ENCODE measurements at regions not wholly inside any gene's neighbourhood (a gene's known extent, or its start where the extent isn't known, plus 50 kb on each side); places are given as distances from the start of the nearest gene placed in this dataset.
"Not testable (repeated sequence)": the region's sequence is repeated elsewhere in the genome, so short reads cannot be mapped to it uniquely, and the experiment has no call there.

DNA sequence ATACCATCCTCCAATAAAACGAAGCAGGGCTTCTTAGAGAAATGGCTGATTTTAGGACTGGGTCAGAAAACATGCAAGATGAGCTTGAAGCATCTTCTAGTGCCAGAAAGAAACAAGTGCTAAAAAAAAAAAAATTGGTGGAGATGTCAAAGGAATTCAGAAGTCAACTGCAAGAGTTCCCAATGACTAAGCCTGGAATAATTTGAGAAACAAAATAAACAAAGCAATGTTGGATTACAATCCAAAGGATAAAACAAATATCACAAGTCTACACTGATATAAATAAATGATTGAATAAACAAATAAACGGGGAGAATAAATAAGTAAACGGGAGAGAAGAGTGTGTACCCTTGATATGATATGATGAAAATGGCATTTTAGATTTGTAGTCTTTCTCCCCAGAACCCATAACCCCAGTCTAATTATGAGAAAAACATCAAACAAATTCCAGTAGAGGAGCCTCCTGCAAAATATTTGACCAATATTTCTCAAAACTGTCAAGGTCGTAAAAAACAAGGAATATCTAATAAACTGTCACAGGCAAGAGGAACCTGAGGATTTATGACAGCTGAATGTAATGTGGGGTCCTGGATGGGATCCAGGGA lies 63.5 kb upstream of the CCL21 start:
- WGBS, 2 donors: 43 to 44% methylated on average over 4 of the region's 4 CpGs
- TF ChIP-seq POLR2A (IDR thresholded peaks at IDR 0.05) (no peak), CTCF (IDR thresholded peaks at IDR 0.05) (no peak)
- intact Hi-C loops (cut with DNase I; ENCODE audit: low total_unique reads): loop anchor here (10.0 kb wide), 1 partner anchor 91 kb away; no protein-coding TSS in a partner anchor
- no peak overlapping the region for H3K4me3 ChIP-seq (ENCODE audit: low read depth, poor library complexity, severe bottlenecking)
- no peak for DNase-seq (ENCODE audit: low spot score in 2 of 2)

DNA sequence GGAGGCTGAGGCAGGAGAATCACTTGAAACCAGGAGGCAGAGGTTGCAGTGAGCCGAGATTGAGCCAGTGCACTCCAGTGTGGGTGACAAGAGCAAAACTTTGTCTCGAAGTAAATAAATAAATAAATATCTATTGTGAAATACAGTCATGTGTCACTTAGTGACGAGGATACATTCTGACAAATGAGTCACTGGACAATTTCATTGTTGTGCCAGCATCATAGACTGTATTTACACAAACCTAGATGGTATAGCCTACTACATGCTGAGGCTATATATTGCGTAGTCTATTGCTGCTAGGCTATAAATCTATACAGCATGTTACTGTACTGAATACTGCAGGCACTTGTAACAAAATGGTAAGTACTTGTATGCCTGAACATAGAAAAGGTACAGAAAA lies 61.1 kb upstream of the CCL21 start:
- H3K4me3 ChIP-seq (ENCODE audit: low read depth, poor library complexity, severe bottlenecking): no peak overlapping the region
- 68 to 71% methylated on average over 4 of the region's 4 CpGs for WGBS, 2 donors
- TF ChIP-seq POLR2A (IDR thresholded peaks at IDR 0.05) (no peak), CTCF (IDR thresholded peaks at IDR 0.05) (no peak)

DNA sequence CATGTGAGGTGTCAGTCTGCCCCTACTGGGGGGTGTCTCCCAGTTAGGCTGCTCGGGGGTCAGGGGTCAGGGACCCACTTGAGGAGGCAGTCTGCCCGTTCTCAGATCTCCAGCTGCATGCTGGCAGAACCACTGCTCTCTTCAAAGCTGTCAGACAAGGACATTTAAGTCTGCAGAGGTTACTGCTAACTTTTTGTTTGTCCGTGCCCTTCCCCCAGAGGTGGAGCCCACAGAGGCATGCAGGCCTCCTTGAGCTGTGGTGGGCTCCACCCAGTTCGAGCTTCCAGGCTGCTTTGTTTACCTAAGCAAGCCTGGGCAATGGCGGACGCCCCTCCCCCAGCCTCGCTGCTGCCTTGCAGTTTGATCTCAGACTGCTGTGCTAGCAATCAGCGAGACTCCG lies 57.2 kb upstream of the CCL21 start:
- DNase-seq (ENCODE audit: low spot score in 2 of 2); intact Hi-C loops (cut with DNase I; ENCODE audit: low total_unique reads); H3K4me3 ChIP-seq (ENCODE audit: low read depth, poor library complexity, severe bottlenecking): not testable (repeated sequence)
- WGBS, 2 donors: 58 to 59% methylated on average over 6 to 9 of the region's 9 CpGs

More for the DNA sequence above, 61.1 kb upstream of the CCL21 start:
- DNase-seq (ENCODE audit: low spot score in 2 of 2): no peak
- intact Hi-C loops (cut with DNase I; ENCODE audit: low total_unique reads): loop anchor here (10.0 kb wide), 1 partner anchor 94 kb away; no protein-coding TSS in a partner anchor

DNA sequence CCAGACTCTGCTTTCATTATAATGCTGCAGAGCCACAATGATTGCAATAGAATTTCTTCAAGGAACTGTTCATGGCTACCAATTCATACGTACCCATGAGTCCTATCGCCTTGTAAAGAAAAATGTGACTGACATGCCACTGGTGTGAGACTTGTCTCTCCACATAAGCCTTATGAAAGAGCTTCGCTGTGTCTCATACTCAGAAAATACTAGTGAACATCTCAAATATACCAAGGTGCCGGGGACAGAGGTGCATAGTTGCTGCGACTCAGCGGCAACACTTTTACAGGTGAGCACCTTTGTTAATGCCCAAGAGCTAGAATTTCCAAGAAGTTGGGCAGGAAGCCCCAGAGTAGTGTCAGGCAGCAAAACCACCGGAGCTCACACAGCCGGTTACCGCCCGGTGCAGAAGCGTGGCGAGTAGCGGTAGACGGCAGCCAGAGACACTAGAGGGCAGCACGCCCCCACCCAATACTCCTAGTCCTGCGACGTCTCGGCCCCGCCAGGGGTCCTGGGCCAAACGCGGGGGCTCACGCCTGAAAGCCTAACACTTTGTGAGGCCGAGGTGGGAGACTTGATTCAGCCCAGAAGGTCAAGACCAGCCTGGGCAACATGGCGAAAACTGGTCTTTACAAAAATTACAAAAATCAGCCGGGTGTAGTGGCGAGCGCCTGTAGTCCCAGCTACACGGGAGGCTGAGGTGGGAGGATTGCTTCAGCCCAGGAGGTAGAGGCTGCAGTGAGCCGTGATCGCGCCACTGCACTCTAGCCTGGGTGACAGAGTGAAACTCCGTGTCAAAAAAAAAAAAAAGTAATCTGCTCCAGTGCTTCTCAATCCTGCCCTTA lies 50.5 kb upstream of the CCL21 start:
- DNase-seq (ENCODE audit: low spot score in 2 of 2); H3K4me3 ChIP-seq (ENCODE audit: low read depth, poor library complexity, severe bottlenecking); intact Hi-C loops (cut with DNase I; ENCODE audit: low total_unique reads): not testable (repeated sequence)
- WGBS, 2 donors: 27 to 32% methylated on average over 31 to 32 of the region's 32 CpGs

All from lower leg skin (tissue), 4 donors.